PC-3 (cell line): ENCODE measurements at regions not wholly inside any gene's neighbourhood (a gene's known extent, or its start where the extent isn't known, plus 50 kb on each side); places are given as distances from the start of the nearest gene placed in this dataset.

Experiments used
- ATAC-seq: fragments of 200-7000 bp; cut with Tn5 transposase; 2 replicates; pipeline ENCODE4 v1.9.1; 2020; ENCODE audit warnings: mild to moderate bottlenecking, moderate library complexity
- BruUV-seq: library from RNA; stranded (reverse); fragments of 400-500 nt; replicated peaks from 2 replicates; lab custom pipeline; 2021; lab: Mats Ljungman, UMichigan
- CTCF ChIA-PET: fragments of 300-600 bp; sonication (Branson Sonifier 250); formaldehyde crosslinking; loops from one replicate; lab custom pipeline; 2022; ENCODE audit warnings: antibody characterized with exemption; lab: Charles Lee
- POLR2A ChIA-PET: fragments of 300-600 bp; sonication (Branson Sonifier 250); formaldehyde crosslinking; loops from one replicate; lab custom pipeline; 2022; ENCODE audit warnings: antibody characterized with exemption; ENCODE audit not compliant: unreplicated experiment; lab: Charles Lee
- DNase-seq: peaks from one replicate; pipeline ENCODE4 v3.0.0-alpha.2; 2015
- H2AFZ ChIP-seq: fragments of 300-600 bp; sonication (generic); 2 replicates; pipeline ENCODE4 v1.6.0; 2016; ENCODE audit warnings: antibody characterized with exemption, low read length
- H3F3A ChIP-seq: fragments of 300-600 bp; sonication (generic); one replicate; pipeline ENCODE4 v1.6.0; 2017; ENCODE audit warnings: antibody characterized with exemption, low read length, control low read depth, mild to moderate bottlenecking; ENCODE audit not compliant: unreplicated experiment
- H3K27ac ChIP-seq: fragments of 300-600 bp; sonication (generic); 2 replicates; pipeline ENCODE4 v1.5.1; 2016; ENCODE audit warnings: mild to moderate bottlenecking, low read length
- H3K27me3 ChIP-seq: fragments of 300-600 bp; sonication (generic); 2 replicates; pipeline ENCODE4 v1.6.1; 2016; ENCODE audit warnings: low read length, mixed read lengths
- H3K36me3 ChIP-seq: fragments of 300-600 bp; sonication (generic); 2 replicates; pipeline ENCODE4 v1.6.1; 2016; ENCODE audit warnings: low read depth, mixed run types, low read length, mixed read lengths
- H3K4me1 ChIP-seq: fragments of 300-600 bp; sonication (generic); 2 replicates; pipeline ENCODE4 v1.5.1; 2016; ENCODE audit warnings: low read length; ENCODE audit not compliant: insufficient read depth
- H3K4me2 ChIP-seq: fragments of 300-600 bp; sonication (generic); 2 replicates; pipeline ENCODE4 v1.6.0; 2016; ENCODE audit warnings: low read length
- H3K4me3 ChIP-seq: fragments of 300-600 bp; sonication (generic); 2 replicates; pipeline ENCODE4 v1.5.1; 2016; ENCODE audit warnings: mild to moderate bottlenecking, low read length, mixed read lengths
- H3K79me2 ChIP-seq: fragments of 300-600 bp; sonication (generic); 2 replicates; pipeline ENCODE4 v1.6.1; 2017; ENCODE audit warnings: low read length, mixed read lengths
- H3K9ac ChIP-seq: fragments of 300-600 bp; sonication (generic); 2 replicates; pipeline ENCODE4 v1.6.0; 2016; ENCODE audit warnings: mild to moderate bottlenecking, low read length
- H3K9me2 ChIP-seq: fragments of 300-600 bp; sonication (generic); replicated peaks from 2 replicates; pipeline ENCODE4 v1.6.1; 2016; ENCODE audit warnings: mixed run types, low read length, mixed read lengths
- H3K9me3 ChIP-seq: fragments of 300-600 bp; sonication (generic); 2 replicates; pipeline ENCODE4 v1.6.1; 2016; ENCODE audit warnings: low read length, mixed read lengths
- H4K20me1 ChIP-seq: fragments of 300-600 bp; sonication (generic); 2 replicates; pipeline ENCODE4 v1.6.1; 2016; ENCODE audit warnings: low read length, mixed read lengths
- CTCF ChIP-seq: fragments of 300-600 bp; sonication (generic); conservative IDR thresholded peaks from 2 replicates; pipeline ENCODE4 v1.5.1; 2017; ENCODE audit warnings: antibody characterized with exemption, low read depth, mild to moderate bottlenecking, low read length
- EZH2 ChIP-seq: fragments of 300-600 bp; sonication (generic); IDR thresholded peaks from one replicate; pipeline ENCODE4 v1.6.1; 2017; ENCODE audit warnings: antibody characterized with exemption, mild to moderate bottlenecking, low read length; ENCODE audit not compliant: unreplicated experiment
- EZH2phosphoT487 ChIP-seq: fragments of 300-600 bp; sonication (generic); IDR thresholded peaks from 2 replicates; pipeline ENCODE4 v1.6.1; 2018; ENCODE audit warnings: mild to moderate bottlenecking, antibody characterized with exemption, low read length, borderline replicate concordance
- intact Hi-C: fragments of 100-400 bp; cut with micrococcal nuclease; formaldehyde crosslinking; loops from 2 replicates; pipeline ENCODE4 v1.9.0; 2023

GRCh38 chr12:118711185-118711584 lies 270.2 kb upstream of the SRRM4 start:
- H3K36me3 ChIP-seq = no peaks in the 10 kb centered on the region
- POLR2A ChIA-PET = no interaction called here
- no peaks in the 10 kb centered on the region for H3K9me2 ChIP-seq
- no peaks in the 10 kb centered on the region for H3K27me3 ChIP-seq
- H3F3A ChIP-seq = no peaks in the 10 kb centered on the region
- H2AFZ ChIP-seq = no peak overlapping the region
- H3K4me2 ChIP-seq = no peak overlapping the region
- intact Hi-C loops = no loop called here
- H3K9me3 ChIP-seq = no peaks in the 10 kb centered on the region
- no peaks in the 10 kb centered on the region for H3K79me2 ChIP-seq
- ATAC-seq = no peak
- no peaks in the 10 kb centered on the region for H4K20me1 ChIP-seq
- CTCF ChIA-PET = no interaction called here
- no TSS peak for BruUV-seq
- H3K4me3 ChIP-seq = no peak overlapping the region
- no peaks in the 10 kb centered on the region for H3K4me1 ChIP-seq
- no peak for DNase-seq
- no peak overlapping the region for H3K27ac ChIP-seq
- H3K9ac ChIP-seq = no peak overlapping the region
- TF ChIP-seq CTCF = no peak
- TF ChIP-seq EZH2phosphoT487 = no peak
- TF ChIP-seq EZH2 = no peak

GRCh38 chr12:118714051-118714460 lies 267.3 kb upstream of the SRRM4 start:
- H3K4me2 ChIP-seq = no peak overlapping the region
- no peak overlapping the region for H3K27ac ChIP-seq
- ChIA-PET POLR2A (no interaction called here), CTCF (no interaction called here)
- no peak overlapping the region for H3K9ac ChIP-seq
- H3F3A ChIP-seq = no peaks in the 10 kb centered on the region
- TF ChIP-seq EZH2 = no peak
- TF ChIP-seq CTCF = peak; percentile 79
- no peaks in the 10 kb centered on the region for H3K27me3 ChIP-seq
- H3K79me2 ChIP-seq = no peaks in the 10 kb centered on the region
- intact Hi-C loops = no loop called here
- H3K36me3 ChIP-seq = no peaks in the 10 kb centered on the region
- DNase-seq (peak; percentile 43), ATAC-seq (no peak)
- H4K20me1 ChIP-seq = no peaks in the 10 kb centered on the region
- H3K9me2 ChIP-seq = no peaks in the 10 kb centered on the region
- no peaks in the 10 kb centered on the region for H3K4me1 ChIP-seq
- H3K9me3 ChIP-seq = no peaks in the 10 kb centered on the region
- no peak overlapping the region for H3K4me3 ChIP-seq
- H2AFZ ChIP-seq = no peak overlapping the region
- BruUV-seq = no TSS peak

GRCh38 chr12:118714500-118714899 lies 266.8 kb upstream of the SRRM4 start:
- ChIA-PET POLR2A (no interaction called here), CTCF (no interaction called here)
- TF ChIP-seq EZH2phosphoT487 = no peak
- no peak for TF ChIP-seq CTCF
- TF ChIP-seq EZH2 = no peak
- Histone ChIP-seq H4K20me1 (no peaks in the 10 kb centered on the region), H2AFZ (no peak overlapping the region), H3K4me3 (no peak overlapping the region), H3K9ac (no peak overlapping the region), H3K27me3 (no peaks in the 10 kb centered on the region), H3K9me3 (no peaks in the 10 kb centered on the region), H3K9me2 (no peaks in the 10 kb centered on the region), H3K36me3 (no peaks in the 10 kb centered on the region), H3K79me2 (no peaks in the 10 kb centered on the region), H3F3A (no peaks in the 10 kb centered on the region), H3K27ac (no peak overlapping the region), H3K4me1 (no peaks in the 10 kb centered on the region), H3K4me2 (no peak overlapping the region)
- no TSS peak for BruUV-seq
- intact Hi-C loops = no loop called here
- no peak for ATAC-seq
- DNase-seq = no peak
